Osteocyte (in vitro differentiated cells): ENCODE measurements at regions not wholly inside any gene's neighbourhood (a gene's known extent, or its start where the extent isn't known, plus 50 kb on each side); places are given as distances from the start of the nearest gene placed in this dataset.

Experiments
- DNase-seq: peaks from one replicate; pipeline ENCODE4 v3.0.0; 2021; ENCODE audit warnings: mixed read lengths; ENCODE audit not compliant: unreplicated experiment; ENCODE audit errors: extremely low spot score
- H3K27ac Mint-ChIP-seq: one replicate; pipeline ENCODE4 v1.8.0; 2021; ENCODE audit warnings: mild to moderate bottlenecking, mixed read lengths; ENCODE audit not compliant: unreplicated experiment
- H3K27me3 Mint-ChIP-seq: one replicate; pipeline ENCODE4 v1.8.0; 2021; ENCODE audit warnings: mixed read lengths; ENCODE audit not compliant: unreplicated experiment
- H3K36me3 Mint-ChIP-seq: one replicate; pipeline ENCODE4 v1.8.0; 2021; ENCODE audit warnings: mixed read lengths; ENCODE audit not compliant: unreplicated experiment
- H3K4me1 Mint-ChIP-seq: one replicate; pipeline ENCODE4 v1.8.0; 2021; ENCODE audit warnings: mixed read lengths; ENCODE audit not compliant: unreplicated experiment
- H3K4me3 Mint-ChIP-seq: one replicate; pipeline ENCODE4 v1.8.0; 2021; ENCODE audit warnings: mild to moderate bottlenecking, moderate library complexity, mixed read lengths; ENCODE audit not compliant: unreplicated experiment
- H3K9me3 Mint-ChIP-seq: one replicate; pipeline ENCODE4 v1.8.0; 2021; ENCODE audit warnings: mixed read lengths; ENCODE audit not compliant: unreplicated experiment
- TF ChIP-seq, protein P1 (sequence below): fragments of 200-600 bp; sonication (generic); IDR thresholded peaks from 2 replicates; pipeline ENCODE4 v1.5.0; 2021; ENCODE audit warnings: antibody characterized with exemption, mild to moderate bottlenecking, moderate library complexity

DNA sequence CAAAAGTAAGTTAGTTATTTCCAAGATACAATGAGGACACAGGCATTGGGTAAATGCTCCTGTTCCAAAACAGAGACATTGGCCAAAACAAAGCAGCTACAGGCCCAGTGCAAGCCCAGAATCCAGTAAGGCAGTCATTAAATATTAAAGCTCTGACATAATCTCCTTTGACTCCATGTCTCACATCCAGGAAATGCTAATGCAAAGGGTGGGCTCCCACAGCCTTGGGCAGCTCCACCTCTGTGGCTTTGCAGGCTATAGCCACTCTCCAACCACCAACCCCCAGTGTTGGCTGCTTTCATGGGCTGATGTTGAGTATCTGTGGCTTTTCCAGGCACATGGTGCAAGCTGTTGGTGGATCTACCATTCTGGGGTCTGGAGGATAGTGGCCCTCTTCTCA is 733.4 kb upstream of the SOX9 start:
- H3K27me3 Mint-ChIP-seq = no peaks in the 10 kb centered on the region
- no peak overlapping the region for H3K4me3 Mint-ChIP-seq
- no peaks in the 10 kb centered on the region for H3K36me3 Mint-ChIP-seq
- DNase-seq = no peak
- TF ChIP-seq, protein P1, sequence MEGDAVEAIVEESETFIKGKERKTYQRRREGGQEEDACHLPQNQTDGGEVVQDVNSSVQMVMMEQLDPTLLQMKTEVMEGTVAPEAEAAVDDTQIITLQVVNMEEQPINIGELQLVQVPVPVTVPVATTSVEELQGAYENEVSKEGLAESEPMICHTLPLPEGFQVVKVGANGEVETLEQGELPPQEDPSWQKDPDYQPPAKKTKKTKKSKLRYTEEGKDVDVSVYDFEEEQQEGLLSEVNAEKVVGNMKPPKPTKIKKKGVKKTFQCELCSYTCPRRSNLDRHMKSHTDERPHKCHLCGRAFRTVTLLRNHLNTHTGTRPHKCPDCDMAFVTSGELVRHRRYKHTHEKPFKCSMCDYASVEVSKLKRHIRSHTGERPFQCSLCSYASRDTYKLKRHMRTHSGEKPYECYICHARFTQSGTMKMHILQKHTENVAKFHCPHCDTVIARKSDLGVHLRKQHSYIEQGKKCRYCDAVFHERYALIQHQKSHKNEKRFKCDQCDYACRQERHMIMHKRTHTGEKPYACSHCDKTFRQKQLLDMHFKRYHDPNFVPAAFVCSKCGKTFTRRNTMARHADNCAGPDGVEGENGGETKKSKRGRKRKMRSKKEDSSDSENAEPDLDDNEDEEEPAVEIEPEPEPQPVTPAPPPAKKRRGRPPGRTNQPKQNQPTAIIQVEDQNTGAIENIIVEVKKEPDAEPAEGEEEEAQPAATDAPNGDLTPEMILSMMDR = no peak
- H3K4me1 Mint-ChIP-seq = no peaks in the 10 kb centered on the region
- no peak overlapping the region for H3K27ac Mint-ChIP-seq
- H3K9me3 Mint-ChIP-seq = peaks cover 7% of the 10 kb centered on the region

DNA sequence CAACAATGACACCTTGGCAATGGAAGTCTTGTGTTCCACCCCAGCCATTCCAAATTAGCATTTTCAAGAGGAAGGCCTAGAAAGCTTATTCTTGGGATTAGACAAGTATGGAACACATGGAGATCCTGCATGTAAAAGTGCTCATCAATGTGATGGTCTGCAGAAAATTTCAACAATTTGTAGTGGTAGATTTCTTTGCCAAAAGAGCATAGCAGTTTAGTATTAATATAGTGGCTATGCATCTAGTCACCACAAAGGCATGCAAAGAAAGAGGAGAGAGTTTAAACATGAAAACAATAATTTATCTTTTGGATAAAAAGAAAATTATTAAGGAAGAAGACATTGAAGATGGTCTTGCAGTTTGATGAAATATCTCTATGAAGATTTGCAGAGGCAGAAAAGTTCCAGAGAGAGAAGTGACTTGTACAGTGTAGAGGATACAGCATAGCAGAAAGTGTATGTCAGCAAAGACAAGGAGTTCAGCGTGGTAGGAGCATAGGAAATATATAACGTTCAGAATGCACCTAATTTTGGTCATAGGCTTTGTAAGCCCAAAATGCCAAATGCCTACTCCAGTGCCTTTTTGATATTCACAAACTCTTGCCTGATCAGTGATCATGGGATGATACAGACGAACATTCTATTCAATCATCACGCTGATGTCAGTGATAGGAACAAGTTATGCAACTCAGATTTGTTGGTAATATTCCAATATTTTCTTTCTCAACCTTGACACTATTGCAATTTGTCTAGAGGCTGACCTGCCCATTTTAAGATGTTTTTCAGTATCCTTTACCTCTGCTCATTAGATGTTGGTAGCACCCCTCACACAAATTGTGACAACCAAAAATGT is 727.9 kb upstream of the SOX9 start:
- peaks cover 7% of the 10 kb centered on the region for H3K9me3 Mint-ChIP-seq
- H3K27me3 Mint-ChIP-seq = no peaks in the 10 kb centered on the region
- peaks cover 2% of the 10 kb centered on the region for H3K4me1 Mint-ChIP-seq
- H3K36me3 Mint-ChIP-seq = no peaks in the 10 kb centered on the region
- H3K27ac Mint-ChIP-seq = no peak overlapping the region
- H3K4me3 Mint-ChIP-seq = no peak overlapping the region
- no peak for DNase-seq
- TF ChIP-seq, protein P1 = no peak

DNA sequence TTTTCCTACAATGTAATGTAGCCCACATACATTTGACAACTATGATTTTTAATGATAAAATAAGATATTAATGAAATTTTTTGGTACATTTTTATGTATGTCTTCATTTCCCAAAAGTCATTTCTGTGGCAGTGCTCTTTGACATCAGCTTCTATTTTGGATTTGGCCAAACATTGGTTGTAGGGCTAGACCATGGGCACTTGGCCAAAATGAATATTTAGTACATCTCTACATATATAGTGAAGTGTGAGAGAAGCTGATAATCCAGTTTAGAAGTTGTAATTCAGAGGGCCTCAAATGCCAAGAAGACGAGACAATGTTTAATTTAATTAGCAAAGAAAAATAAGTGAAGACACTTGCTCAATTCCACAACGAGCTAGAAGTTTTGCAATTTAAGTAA is 724.9 kb upstream of the SOX9 start:
- no peak overlapping the region for H3K4me3 Mint-ChIP-seq
- H3K9me3 Mint-ChIP-seq = no peaks in the 10 kb centered on the region
- no peaks in the 10 kb centered on the region for H3K27me3 Mint-ChIP-seq
- H3K27ac Mint-ChIP-seq = no peak overlapping the region
- H3K4me1 Mint-ChIP-seq = peaks cover 2% of the 10 kb centered on the region
- H3K36me3 Mint-ChIP-seq = no peaks in the 10 kb centered on the region
- TF ChIP-seq, protein P1 = no peak
- no peak for DNase-seq

DNA sequence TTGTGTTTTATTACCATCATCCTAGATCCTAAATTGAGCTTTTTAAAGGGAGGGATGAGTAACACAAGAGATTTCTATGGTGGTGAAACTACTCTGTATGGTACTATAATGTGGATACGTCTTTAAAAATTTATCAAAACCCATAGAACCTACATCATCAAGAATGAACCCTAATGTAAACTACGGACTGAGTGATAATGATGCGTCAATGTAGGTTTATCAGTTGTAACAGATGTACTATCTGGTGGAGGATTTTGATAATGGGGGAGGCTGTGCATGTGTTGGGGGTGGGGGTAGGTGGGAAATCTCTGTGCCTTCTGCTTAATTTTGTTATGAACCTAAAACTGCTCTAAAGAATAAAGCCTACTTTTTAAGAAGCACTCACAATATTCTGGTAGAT is 724.1 kb upstream of the SOX9 start:
- Mint-ChIP-seq H3K27me3 (no peaks in the 10 kb centered on the region), H3K27ac (no peak overlapping the region), H3K4me3 (no peak overlapping the region), H3K9me3 (no peaks in the 10 kb centered on the region), H3K4me1 (peaks cover 2% of the 10 kb centered on the region), H3K36me3 (no peaks in the 10 kb centered on the region)
- TF ChIP-seq, protein P1 = no peak
- DNase-seq = no peak

DNA sequence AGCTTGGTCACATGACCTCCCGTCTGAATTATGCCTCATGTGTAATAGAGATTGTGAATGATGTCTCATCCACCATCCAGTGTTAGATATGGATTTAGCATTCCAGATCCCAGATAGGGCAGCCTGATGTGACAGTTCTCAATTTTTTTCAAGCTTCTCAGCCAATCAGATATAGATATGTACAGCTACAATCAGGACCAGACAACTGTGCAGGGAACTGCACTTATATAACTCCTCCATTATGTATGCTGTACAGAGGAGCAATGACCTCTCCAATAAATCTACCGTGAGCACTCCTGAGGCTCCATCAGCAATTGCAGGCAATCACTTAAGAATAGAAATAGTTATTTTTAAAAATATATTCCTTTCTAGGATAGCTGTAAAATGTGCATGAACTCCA is 722.8 kb upstream of the SOX9 start:
- Mint-ChIP-seq H3K9me3 (no peaks in the 10 kb centered on the region), H3K4me1 (peaks cover 2% of the 10 kb centered on the region), H3K27me3 (no peaks in the 10 kb centered on the region), H3K27ac (no peak overlapping the region), H3K4me3 (no peak overlapping the region), H3K36me3 (no peaks in the 10 kb centered on the region)
- DNase-seq = no peak
- TF ChIP-seq, protein P1 = no peak
